Natural killer cell treated with Interleukin-12 subunit alpha and Interleukin-12 subunit beta and Interleukin-15 and Interleukin-18, amount 100 ng/mL, for 72 hours (primary cell): ENCODE measurements at regions not wholly inside any gene's neighbourhood (a gene's known extent, or its start where the extent isn't known, plus 50 kb on each side); places are given as distances from the start of the nearest gene placed in this dataset.

Experiments
- ATAC-seq, 2 donors: fragments of 150-1000 bp; cut with Tn5 transposase in 1 of 2; sonication (Bioruptor Pico), chemical (Tn5 transposase) in 1 of 2; 2 replicates each; pipeline ENCODE4 v1.10.0; 2021
- DNase-seq: peaks from one replicate; pipeline ENCODE4 v3.0.0; 2022; ENCODE audit warnings: low spot score
- H3K27ac Mint-ChIP-seq, 2 donors: 1 replicate in 1 of 2; 2 replicates in 1 of 2; pipeline ENCODE4 v1.8.0; 2022; ENCODE audit warnings: mixed read lengths in 2 of 2, mild to moderate bottlenecking in 1 of 2, moderate library complexity in 1 of 2
- H3K27me3 Mint-ChIP-seq, 2 donors: 1 replicate in 1 of 2; 2 replicates in 1 of 2; pipeline ENCODE4 v1.8.0; 2022; ENCODE audit warnings: mixed read lengths in 2 of 2
- H3K36me3 Mint-ChIP-seq: one replicate; pipeline ENCODE4 v1.8.0; 2022; ENCODE audit warnings: mixed read lengths
- H3K4me1 Mint-ChIP-seq, 2 donors: 1 replicate in 1 of 2; 2 replicates in 1 of 2; pipeline ENCODE4 v1.8.0; 2022; ENCODE audit warnings: low read depth in 2 of 2, mixed read lengths in 2 of 2, mild to moderate bottlenecking in 1 of 2
- H3K4me3 Mint-ChIP-seq: one replicate; pipeline ENCODE4 v1.8.0; 2022; ENCODE audit warnings: mixed read lengths
- H3K9me3 Mint-ChIP-seq: 2 replicates; pipeline ENCODE4 v1.8.0; 2022; ENCODE audit warnings: mixed read lengths

DNA sequence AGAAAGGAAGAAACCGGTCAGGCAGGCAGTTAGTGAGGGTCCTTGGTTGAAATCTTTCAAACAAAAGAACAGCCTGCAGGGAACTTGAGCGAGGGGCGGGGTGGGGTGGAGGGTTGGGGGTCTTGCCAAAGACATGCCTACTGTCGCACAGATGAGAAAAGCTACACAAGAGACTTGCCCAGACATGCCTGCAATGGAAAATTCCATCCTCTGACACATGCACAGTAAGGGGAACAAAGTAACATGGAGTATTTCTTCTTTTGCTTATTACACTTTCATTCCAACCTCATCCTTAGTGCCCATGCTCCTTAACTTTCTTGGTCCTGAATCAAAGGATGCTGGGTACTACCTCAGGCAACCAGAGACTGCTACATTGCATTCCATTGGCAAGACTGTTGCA is 1491.2 kb downstream of the STIM2 start:
- Mint-ChIP-seq H3K36me3 (no peaks in the 10 kb centered on the region), H3K4me1 (no peaks in the 10 kb centered on the region), H3K27ac (no peak overlapping the region), H3K4me3 (no peak overlapping the region), H3K27me3 (no peaks in the 10 kb centered on the region), H3K9me3 (peaks cover 11% of the 10 kb centered on the region)
- DNase-seq (no peak), ATAC-seq (no peak)

GRCh38 chr4:28354880-28355656 is 1494.4 kb downstream of the STIM2 start:
- DNase-seq (no peak), ATAC-seq (no peak)
- no peaks in the 10 kb centered on the region for H3K36me3 Mint-ChIP-seq
- H3K4me1 Mint-ChIP-seq = no peaks in the 10 kb centered on the region
- H3K27me3 Mint-ChIP-seq = no peaks in the 10 kb centered on the region
- peaks cover 18% of the 10 kb centered on the region for H3K9me3 Mint-ChIP-seq
- no peak overlapping the region for H3K4me3 Mint-ChIP-seq
- no peak overlapping the region for H3K27ac Mint-ChIP-seq

- H3K27me3 Mint-ChIP-seq = no peaks in the 10 kb centered on the region
- peaks cover 8% of the 10 kb centered on the region for H3K9me3 Mint-ChIP-seq
- no peak overlapping the region for H3K4me3 Mint-ChIP-seq
- no peaks in the 10 kb centered on the region for H3K4me1 Mint-ChIP-seq
- H3K36me3 Mint-ChIP-seq = no peaks in the 10 kb centered on the region
- H3K27ac Mint-ChIP-seq = no peak overlapping the region
- ATAC-seq (no peak), DNase-seq (no peak)
These were observed 1497.3 kb downstream of the STIM2 start for GRCh38 chr4:28357990-28358389.

GRCh38 chr4:28358606-28359005 is 1498.0 kb downstream of the STIM2 start:
- no peak for DNase-seq
- no peak overlapping the region for H3K4me3 Mint-ChIP-seq
- H3K9me3 Mint-ChIP-seq = peaks cover 6% of the 10 kb centered on the region
- no peak for ATAC-seq
- no peaks in the 10 kb centered on the region for H3K36me3 Mint-ChIP-seq
- H3K27ac Mint-ChIP-seq = no peak overlapping the region
- no peaks in the 10 kb centered on the region for H3K27me3 Mint-ChIP-seq
- H3K4me1 Mint-ChIP-seq = no peaks in the 10 kb centered on the region

- ATAC-seq = no peak
- no peak overlapping the region for H3K27ac Mint-ChIP-seq
- peaks cover 11% of the 10 kb centered on the region for H3K9me3 Mint-ChIP-seq
- H3K4me3 Mint-ChIP-seq = no peak overlapping the region
- H3K27me3 Mint-ChIP-seq = no peaks in the 10 kb centered on the region
- no peaks in the 10 kb centered on the region for H3K36me3 Mint-ChIP-seq
- no peaks in the 10 kb centered on the region for H3K4me1 Mint-ChIP-seq
- DNase-seq = no peak
These were observed 1500.0 kb downstream of the STIM2 start for GRCh38 chr4:28360681-28361080.

GRCh38 chr4:28362169-28362568 is 1501.5 kb downstream of the STIM2 start:
- Mint-ChIP-seq H3K27me3 (no peaks in the 10 kb centered on the region), H3K36me3 (no peaks in the 10 kb centered on the region), H3K4me1 (no peaks in the 10 kb centered on the region), H3K9me3 (peaks cover 15% of the 10 kb centered on the region), H3K4me3 (no peak overlapping the region), H3K27ac (no peak overlapping the region)
- ATAC-seq = no peak
- no peak for DNase-seq

DNA sequence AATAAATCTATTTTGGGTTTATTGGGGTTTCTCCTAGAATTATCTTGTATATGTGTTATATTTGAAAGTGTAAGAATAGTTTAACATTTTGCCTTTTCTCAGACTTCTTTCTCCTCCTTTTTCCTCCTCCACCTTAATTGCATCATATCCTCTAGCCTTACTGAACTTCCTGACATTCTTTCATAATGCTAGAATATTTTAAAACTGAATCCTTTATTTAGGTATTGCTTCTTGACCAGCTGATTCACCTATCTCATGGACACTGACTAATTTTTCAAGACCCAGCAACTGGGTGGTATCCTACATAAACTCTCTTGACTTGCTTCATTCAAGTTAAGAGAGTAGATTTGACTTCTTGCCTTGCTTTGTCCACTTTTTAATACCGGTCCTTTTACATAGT is 1508.9 kb downstream of the STIM2 start:
- H3K9me3 Mint-ChIP-seq = peaks cover 20% of the 10 kb centered on the region
- no peak overlapping the region for H3K27ac Mint-ChIP-seq
- H3K36me3 Mint-ChIP-seq = no peaks in the 10 kb centered on the region
- no peak overlapping the region for H3K4me3 Mint-ChIP-seq
- no peak for ATAC-seq
- no peak for DNase-seq
- no peaks in the 10 kb centered on the region for H3K4me1 Mint-ChIP-seq
- H3K27me3 Mint-ChIP-seq = no peaks in the 10 kb centered on the region

DNA sequence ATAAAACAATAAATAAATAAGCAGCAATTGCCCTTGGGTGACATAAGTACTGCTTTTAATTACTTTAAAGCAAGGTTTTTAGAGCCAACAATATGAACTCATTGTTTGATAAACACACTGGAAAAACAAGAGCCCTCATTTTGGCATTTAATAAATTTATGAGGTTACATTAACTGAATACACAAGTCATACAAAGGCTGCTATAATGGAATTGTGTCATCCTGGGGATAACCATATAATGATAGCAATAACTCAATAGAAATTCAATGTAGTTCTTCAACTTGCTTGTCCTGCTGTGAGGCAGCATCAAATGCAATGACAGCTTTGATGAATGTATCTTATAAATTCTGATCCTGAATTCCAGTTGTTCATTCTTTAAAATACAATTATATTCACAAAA is 1512.5 kb downstream of the STIM2 start:
- DNase-seq (no peak), ATAC-seq (no peak)
- H3K36me3 Mint-ChIP-seq = no peaks in the 10 kb centered on the region
- peaks cover 27% of the 10 kb centered on the region for H3K9me3 Mint-ChIP-seq
- H3K4me3 Mint-ChIP-seq = no peak overlapping the region
- H3K4me1 Mint-ChIP-seq = no peaks in the 10 kb centered on the region
- H3K27me3 Mint-ChIP-seq = no peaks in the 10 kb centered on the region
- H3K27ac Mint-ChIP-seq = no peak overlapping the region

DNA sequence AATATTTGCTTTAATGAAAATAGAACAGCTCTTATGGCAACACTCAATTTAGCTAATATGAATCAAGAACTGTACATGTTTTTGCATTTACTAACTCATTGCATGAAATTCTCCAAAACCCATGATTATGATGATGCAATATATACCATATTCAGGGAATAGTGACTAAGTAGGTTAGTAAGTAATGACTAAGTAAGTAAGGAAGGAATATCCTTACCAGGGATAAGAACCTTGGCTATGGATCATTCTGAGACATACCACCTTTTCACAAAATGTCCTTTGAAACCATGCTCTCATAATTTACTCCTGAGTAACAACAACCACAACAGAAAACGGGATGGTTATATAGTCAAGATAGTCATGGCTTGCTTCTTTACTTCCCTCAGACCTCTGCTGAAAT is 1513.0 kb downstream of the STIM2 start:
- H3K4me3 Mint-ChIP-seq = no peak overlapping the region
- DNase-seq (no peak), ATAC-seq (no peak)
- no peaks in the 10 kb centered on the region for H3K27me3 Mint-ChIP-seq
- no peaks in the 10 kb centered on the region for H3K4me1 Mint-ChIP-seq
- H3K36me3 Mint-ChIP-seq = no peaks in the 10 kb centered on the region
- no peak overlapping the region for H3K27ac Mint-ChIP-seq
- peaks cover 31% of the 10 kb centered on the region for H3K9me3 Mint-ChIP-seq

- Mint-ChIP-seq H3K36me3 (no peaks in the 10 kb centered on the region), H3K4me3 (no peak overlapping the region), H3K27ac (no peak overlapping the region), H3K4me1 (no peaks in the 10 kb centered on the region), H3K9me3 (peaks cover 29% of the 10 kb centered on the region), H3K27me3 (no peaks in the 10 kb centered on the region)
- DNase-seq (no peak), ATAC-seq (no peak)
These were observed 1517.6 kb downstream of the STIM2 start for GRCh38 chr4:28378109-28378830.

DNA sequence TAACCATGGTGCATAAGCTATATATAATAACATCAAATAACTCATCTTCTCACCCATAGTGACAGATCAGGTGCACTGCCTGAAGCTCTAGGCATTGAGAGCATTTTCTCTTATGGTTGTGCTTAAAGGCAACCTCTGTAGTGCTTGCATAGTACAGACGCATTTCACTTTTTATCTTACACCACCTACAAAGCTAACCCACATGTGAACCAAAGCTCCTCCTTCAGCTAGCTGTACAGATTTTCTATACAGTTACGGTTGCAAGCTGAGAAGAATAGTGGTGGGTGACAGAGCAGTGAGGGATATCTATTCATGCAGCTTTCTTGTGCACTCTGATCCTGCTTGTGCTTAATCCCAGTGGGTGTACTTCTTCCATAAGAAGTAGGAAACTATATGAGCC is 1525.2 kb downstream of the STIM2 start:
- no peak overlapping the region for H3K4me3 Mint-ChIP-seq
- ATAC-seq = no peak
- H3K36me3 Mint-ChIP-seq = no peaks in the 10 kb centered on the region
- peaks cover 17% of the 10 kb centered on the region for H3K9me3 Mint-ChIP-seq
- no peaks in the 10 kb centered on the region for H3K27me3 Mint-ChIP-seq
- no peaks in the 10 kb centered on the region for H3K4me1 Mint-ChIP-seq
- no peak for DNase-seq
- H3K27ac Mint-ChIP-seq = no peak overlapping the region

- no peaks in the 10 kb centered on the region for H3K27me3 Mint-ChIP-seq
- no peaks in the 10 kb centered on the region for H3K36me3 Mint-ChIP-seq
- H3K4me1 Mint-ChIP-seq = no peaks in the 10 kb centered on the region
- H3K4me3 Mint-ChIP-seq = no peak overlapping the region
- DNase-seq = no peak
- H3K9me3 Mint-ChIP-seq = peaks cover 19% of the 10 kb centered on the region
- H3K27ac Mint-ChIP-seq = no peak overlapping the region
- no peak for ATAC-seq
These were observed 1526.1 kb downstream of the STIM2 start for GRCh38 chr4:28386776-28387175.

DNA sequence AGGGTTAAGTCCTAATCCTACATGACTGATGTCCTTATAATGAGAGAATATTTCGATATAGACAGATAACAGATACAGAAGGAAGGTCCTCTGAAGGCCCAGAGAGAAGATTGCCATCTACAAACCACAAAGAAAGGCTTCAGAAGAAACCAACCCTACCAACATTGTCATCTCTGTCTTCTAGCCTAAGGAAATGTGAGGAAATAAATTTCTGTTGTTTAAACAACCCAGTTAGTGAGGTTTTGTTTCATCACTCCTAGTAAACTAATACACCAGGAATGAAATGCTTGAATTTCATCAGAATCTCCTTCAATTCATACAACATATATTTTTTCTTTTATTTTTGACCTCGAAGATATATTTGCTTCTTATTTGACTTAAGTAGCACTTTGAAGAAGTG is 1527.8 kb downstream of the STIM2 start:
- no peak overlapping the region for H3K4me3 Mint-ChIP-seq
- no peaks in the 10 kb centered on the region for H3K36me3 Mint-ChIP-seq
- no peaks in the 10 kb centered on the region for H3K4me1 Mint-ChIP-seq
- ATAC-seq (no peak), DNase-seq (no peak)
- H3K27ac Mint-ChIP-seq = no peak overlapping the region
- H3K27me3 Mint-ChIP-seq = no peaks in the 10 kb centered on the region
- peaks cover 18% of the 10 kb centered on the region for H3K9me3 Mint-ChIP-seq

DNA sequence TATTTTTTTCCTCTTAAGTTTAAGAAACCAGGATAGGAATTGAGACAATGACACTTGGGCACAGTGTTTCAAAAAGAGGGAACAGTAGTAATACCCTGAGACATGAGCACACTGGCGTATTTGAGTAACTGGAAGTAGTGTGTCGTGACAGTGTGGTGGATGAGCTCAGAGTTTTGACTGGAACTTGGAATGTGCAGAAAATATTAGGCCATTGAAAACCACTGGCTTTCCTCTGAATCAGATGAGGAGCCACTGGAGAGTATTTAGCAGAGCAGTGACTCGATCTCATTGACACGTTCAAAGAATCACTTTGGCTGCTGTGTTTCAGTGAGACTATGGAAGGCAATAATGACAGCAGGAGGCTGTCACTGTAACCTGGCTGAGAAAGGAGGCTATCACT is 1531.2 kb downstream of the STIM2 start:
- Mint-ChIP-seq H3K4me3 (no peak overlapping the region), H3K27ac (no peak overlapping the region), H3K27me3 (no peaks in the 10 kb centered on the region), H3K9me3 (peaks cover 12% of the 10 kb centered on the region), H3K36me3 (no peaks in the 10 kb centered on the region), H3K4me1 (no peaks in the 10 kb centered on the region)
- DNase-seq (no peak), ATAC-seq (no peak)
